ENCODE measurements at regions not wholly inside any gene's neighbourhood (a gene's known extent, or its start where the extent isn't known, plus 50 kb on each side); places are given as distances from the start of the nearest gene placed in this dataset.

GRCh38 chr4:187268940-187269339 lies 545.3 kb upstream of the FAT1 start:
- TF ChIP-seq CTCF (IDR thresholded peaks at IDR 0.05) (no peak), POLR2A (IDR thresholded peaks at IDR 0.05) (no peak), EP300 (IDR thresholded peaks at IDR 0.05) (no peak), POLR2AphosphoS5 (IDR thresholded peaks at IDR 0.05) (no peak)
